HG02798 (cell line): ENCODE measurements at regions not wholly inside any gene's neighbourhood (a gene's known extent, or its start where the extent isn't known, plus 50 kb on each side); places are given as distances from the start of the nearest gene placed in this dataset.

Experiments used
- ATAC-seq: cut with Tn5 transposase; IDR thresholded peaks from one replicate; pipeline ENCODE4 v1.9.1; 2021; ENCODE audit warnings: mild to moderate bottlenecking; ENCODE audit not compliant: unreplicated experiment, poor library complexity

DNA sequence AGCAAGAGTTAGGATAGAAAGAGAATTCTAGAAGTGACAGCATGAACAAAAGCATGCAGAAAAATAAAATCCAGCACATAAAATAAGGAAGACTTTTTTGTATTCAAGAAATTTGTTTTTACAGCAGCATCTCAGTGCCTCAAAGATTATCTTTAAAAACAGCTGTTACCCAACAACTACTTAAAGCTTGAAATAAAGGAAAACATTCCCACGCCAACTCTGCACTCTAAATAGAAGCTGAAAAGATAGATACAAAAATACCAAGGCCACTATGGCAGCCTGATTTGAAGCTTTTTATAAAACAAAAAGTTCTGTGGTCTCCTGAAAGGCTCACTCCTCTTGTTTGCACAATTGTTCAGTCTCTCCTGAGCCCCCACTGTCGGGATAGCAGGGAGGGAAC is 83.6 kb upstream of the LRRC55 start:
- ATAC-seq: no peak

GRCh38 chr11:57100638-57101331 is 81.0 kb upstream of the LRRC55 start:
- no peak for ATAC-seq

DNA sequence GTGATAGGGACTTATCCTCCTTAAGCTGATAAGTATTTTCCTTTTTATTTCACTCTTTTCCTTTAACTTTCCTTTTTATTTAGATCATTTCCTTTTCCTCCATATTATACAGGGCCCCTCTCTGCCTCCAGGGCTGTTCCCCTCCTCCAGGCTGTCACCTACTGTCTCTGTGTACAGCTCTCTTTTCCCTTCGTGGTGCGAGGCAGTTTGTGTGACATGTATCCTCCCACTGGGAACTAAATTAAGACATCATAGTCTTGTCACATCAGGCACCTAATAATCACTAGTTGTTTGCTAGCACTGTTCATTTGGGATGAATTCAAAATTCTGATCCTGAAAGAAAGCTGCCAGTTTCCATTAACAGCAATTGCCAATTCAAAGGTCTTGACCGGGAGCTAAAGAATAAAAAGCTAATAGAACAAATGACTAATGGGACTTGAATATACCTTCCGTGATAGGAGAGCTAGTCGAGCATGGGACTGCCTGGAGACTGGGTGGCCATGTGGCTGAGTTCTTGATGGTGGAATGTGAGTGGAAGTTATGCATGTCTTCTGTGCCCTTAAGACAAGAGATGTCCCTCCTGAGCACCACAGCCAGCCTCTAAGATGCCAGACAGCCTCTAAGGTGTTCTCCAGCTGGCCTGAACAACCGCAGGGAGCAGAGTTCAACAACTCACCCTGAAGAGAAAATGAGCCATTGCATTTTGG is 77.7 kb upstream of the LRRC55 start:
- no peak for ATAC-seq

- ATAC-seq: no peak
These were observed 72.4 kb upstream of the LRRC55 start for GRCh38 chr11:57109331-57109730.

- no peak for ATAC-seq
These were observed 70.1 kb upstream of the LRRC55 start for GRCh38 chr11:57111619-57112018.

DNA sequence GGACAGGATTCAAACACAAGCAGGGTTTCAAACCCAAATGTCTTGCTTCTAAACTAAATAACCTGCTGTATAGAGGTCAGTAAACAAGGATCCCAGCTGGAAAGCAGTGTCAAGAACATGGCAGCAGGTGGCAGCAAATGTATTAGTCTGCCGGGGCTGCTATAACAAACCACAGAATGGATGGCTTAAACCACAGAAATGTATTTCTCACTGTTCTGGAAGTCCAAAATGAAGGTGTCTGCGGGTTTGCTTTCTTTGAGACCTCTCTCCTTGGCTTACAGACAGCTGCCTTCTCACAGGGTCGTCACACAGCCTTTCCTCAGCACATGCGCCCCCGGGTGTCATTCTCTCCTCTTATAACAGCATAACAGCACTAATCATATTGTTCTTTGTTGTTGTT is 65.1 kb upstream of the LRRC55 start:
- ATAC-seq: peak; percentile 59

DNA sequence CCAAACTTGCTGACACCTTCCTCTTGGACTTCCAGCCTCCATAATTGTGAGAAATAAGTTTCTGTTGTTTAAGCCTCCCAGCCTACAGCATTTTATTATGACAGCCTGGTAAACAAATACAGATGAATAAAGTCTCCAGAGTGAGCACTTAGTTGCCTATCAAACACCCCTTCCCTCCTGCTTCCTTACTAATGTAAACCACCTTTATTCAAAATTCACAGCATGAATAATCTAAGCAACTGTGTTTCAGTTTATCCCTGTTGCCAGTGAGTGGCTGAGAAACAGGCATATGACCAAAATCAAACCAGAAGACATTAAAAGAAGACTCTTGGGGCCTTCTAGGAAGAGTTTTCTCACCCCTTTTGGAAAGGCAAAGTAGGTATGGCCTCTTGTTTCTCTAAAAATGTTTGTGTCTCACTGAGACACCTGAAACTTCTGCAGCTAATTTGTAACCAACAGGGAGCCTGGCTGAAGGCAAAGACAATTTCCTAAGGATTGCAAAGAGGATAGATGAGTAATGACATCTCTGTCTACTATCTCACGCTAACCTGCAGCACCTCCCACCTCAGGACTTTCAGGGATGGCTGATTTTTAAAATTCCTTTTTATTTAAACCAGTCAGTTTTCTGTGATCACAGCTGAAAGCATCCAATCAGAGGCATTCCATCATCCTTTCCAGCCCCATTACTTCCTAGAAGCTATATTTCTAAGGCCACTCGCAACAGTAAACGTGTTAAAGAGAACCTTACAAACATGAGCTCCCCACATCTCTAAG is 61.4 kb upstream of the LRRC55 start:
- no peak for ATAC-seq

- ATAC-seq: no peak
These were observed 59.8 kb upstream of the LRRC55 start for GRCh38 chr11:57121996-57122395.

DNA sequence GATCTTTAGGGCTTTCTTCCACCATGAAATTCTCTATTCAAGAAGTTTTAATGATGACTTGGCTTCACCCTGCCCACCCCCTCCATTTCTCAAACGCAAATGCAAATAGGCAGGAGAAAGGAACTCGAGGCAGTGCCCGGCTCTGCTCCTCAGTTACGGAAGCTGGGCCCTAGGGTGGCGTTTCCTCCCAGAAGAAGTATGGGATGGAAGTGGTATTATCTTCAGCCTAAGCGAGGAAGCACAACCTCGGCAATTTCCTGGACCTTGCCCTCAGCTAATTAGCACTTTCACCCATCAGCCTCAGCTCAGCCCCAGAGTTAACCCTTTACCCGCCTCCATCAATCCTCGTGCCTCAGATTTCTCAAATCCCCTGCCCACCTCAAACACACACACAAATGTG is 58.2 kb upstream of the LRRC55 start:
- no peak for ATAC-seq

DNA sequence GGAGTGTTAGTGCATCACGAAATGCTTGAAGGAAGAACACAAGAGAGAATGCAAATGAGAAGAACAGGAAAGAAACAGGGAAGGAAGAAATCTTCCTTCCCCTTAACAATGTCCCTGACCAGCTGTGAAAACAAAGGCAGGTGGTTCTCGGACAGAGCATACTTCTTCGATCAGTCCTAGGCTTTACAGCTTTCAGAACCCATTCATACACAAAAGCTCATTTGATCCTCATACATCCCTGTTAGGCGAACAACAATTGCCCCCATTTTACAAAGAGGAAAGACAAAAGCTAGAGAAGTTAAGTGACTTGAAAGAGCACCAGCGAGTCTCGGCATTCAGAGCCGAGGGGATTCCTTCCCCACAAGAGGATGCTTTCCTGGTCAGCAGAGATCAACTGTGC is 57.2 kb upstream of the LRRC55 start:
- ATAC-seq: no peak

DNA sequence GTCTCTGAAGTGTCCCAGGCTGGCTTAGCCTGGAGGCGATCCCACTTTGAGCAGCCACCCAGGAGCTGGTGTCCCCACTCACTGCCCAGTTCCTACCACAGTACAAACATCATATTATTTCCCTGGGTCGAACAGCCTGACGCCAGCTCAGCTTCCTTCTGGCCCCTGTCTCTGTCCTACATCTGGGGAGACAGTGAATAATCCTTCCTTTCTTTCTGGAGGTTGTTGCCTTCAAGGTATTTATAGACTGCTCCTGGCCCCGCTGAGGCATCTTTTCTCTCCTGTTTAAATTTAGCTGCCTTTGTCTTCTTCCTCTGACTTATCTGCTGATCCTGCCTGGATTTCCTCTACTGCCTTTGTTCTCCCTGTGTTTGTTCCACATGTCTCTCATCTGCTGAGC is 56.8 kb upstream of the LRRC55 start:
- ATAC-seq: no peak

DNA sequence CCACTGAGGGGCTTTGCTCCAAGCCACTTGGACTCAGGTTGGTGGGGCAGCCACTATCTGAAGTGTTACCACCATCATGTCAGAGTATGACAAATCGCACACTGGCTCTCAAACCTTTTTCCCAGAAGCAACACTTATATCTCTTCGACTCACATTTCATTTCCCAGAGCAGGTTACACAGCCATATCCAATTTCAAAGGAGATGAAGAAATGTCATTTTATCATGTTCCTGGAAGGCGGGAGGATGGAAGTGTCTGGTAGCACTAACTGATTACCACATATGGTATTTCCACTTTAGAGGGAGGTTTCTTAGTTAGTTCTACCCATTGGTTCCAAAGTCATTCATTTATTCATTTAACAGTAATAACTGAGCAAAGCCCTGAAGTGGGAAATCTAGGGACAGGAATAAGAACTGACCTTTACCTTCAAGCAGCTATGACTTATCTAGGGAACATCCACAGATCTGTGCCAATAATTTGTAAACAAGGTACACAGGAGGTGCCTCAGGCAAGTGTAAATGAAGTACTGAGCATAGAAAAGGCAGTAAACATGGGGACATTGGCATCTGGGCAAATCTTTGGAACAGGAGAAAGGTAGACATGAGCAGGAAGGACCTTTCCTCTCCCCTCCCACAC is 54.9 kb upstream of the LRRC55 start:
- ATAC-seq: no peak

DNA sequence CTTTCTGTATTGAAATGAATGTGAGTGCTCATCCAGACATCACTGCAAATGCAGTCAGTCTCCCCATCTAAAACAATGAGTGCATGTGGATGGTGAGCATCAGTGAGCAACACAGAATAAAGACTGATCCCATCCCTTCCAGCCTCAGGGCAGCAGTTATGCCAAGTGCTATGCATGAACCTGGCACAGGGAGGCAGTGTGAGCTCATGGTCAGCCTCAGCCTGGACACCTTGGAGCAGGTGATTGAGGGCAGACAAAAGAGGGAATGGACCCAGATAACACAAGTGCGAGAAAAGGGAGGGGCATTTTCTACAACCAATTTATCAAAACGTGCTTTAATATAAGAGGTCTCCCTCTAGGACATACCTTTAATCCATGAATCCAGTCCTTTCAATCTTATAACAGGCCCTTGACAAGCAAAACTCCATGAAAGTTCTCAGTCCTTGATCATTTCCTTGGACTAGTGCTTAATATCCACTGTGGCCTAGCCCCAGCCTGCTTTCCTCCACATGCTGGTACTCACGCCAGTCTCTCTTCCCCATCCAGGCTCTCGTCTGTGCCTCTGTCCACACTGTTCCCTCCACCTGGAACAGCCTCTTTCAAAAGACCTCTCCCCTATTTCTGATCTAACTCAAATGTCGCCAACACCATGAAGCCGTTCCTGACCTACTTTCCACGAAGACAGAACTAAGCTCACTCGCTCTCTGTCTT is 50.5 kb upstream of the LRRC55 start:
- ATAC-seq: no peak
